Type B pancreatic cell (in vitro differentiated cells): ENCODE measurements at regions not wholly inside any gene's neighbourhood (a gene's known extent, or its start where the extent isn't known, plus 50 kb on each side); places are given as distances from the start of the nearest gene placed in this dataset.

Experiments used
- DNase-seq: peaks from one replicate; pipeline ENCODE4 v3.0.0; 2021; ENCODE audit warnings: mixed read lengths; ENCODE audit not compliant: unreplicated experiment; ENCODE audit errors: extremely low spot score
- H3K27ac Mint-ChIP-seq: 2 replicates; pipeline ENCODE4 v1.8.0; 2021; ENCODE audit warnings: mild to moderate bottlenecking, mixed read lengths
- H3K27me3 Mint-ChIP-seq: 2 replicates; pipeline ENCODE4 v1.8.0; 2021; ENCODE audit warnings: mixed read lengths
- H3K36me3 Mint-ChIP-seq: 2 replicates; pipeline ENCODE4 v1.8.0; 2021; ENCODE audit warnings: mixed read lengths
- H3K4me1 Mint-ChIP-seq: one replicate; pipeline ENCODE4 v1.8.0; 2021; ENCODE audit warnings: mixed read lengths; ENCODE audit not compliant: unreplicated experiment
- H3K4me3 Mint-ChIP-seq: 2 replicates; pipeline ENCODE4 v1.8.0; 2021; ENCODE audit warnings: mild to moderate bottlenecking, mixed read lengths
- H3K9me3 Mint-ChIP-seq: 2 replicates; pipeline ENCODE4 v1.8.0; 2021; ENCODE audit warnings: mixed read lengths
- CTCF ChIP-seq: fragments of 200-600 bp; sonication (generic); conservative IDR thresholded peaks from 2 replicates; pipeline ENCODE4 v1.5.0; 2021; ENCODE audit warnings: antibody characterized with exemption, mild to moderate bottlenecking

GRCh38 chr5:68099327-68099726, 116.2 kb upstream of the PIK3R1 start:
- Mint-ChIP-seq H3K4me3 (no peak overlapping the region), H3K9me3 (peaks cover 10% of the 10 kb centered on the region), H3K27ac (no peak overlapping the region), H3K36me3 (no peaks in the 10 kb centered on the region), H3K27me3 (no peaks in the 10 kb centered on the region), H3K4me1 (no peaks in the 10 kb centered on the region)
- DNase-seq, result no peak
- TF ChIP-seq CTCF, result no peak

- Mint-ChIP-seq H3K27ac (no peak overlapping the region), H3K4me3 (no peak overlapping the region), H3K4me1 (peaks cover 3% of the 10 kb centered on the region), H3K9me3 (peaks cover 8% of the 10 kb centered on the region), H3K36me3 (peaks cover 3% of the 10 kb centered on the region), H3K27me3 (peaks cover 4% of the 10 kb centered on the region)
- no peak for DNase-seq
- TF ChIP-seq CTCF, result no peak
These were observed 121.9 kb upstream of the PIK3R1 start for GRCh38 chr5:68093455-68094159.

DNA sequence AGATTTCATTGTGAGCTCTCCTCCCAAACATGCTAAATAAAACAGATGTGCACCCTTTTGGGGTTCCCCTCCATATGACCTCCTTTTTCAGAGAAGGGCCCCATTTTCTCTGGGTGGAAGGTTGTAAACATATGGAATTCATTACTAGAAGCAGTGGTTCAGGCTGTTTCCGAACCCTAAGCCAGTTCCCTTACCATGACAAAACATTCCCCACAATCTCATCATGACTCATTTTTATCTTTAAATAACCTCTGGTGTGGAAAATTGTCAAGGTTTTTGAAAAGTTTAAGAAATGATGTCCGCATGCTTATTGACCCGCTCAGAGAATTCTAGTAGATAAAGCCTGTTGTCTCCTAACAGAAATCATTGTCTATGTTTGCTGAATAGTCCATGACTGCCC, 127.3 kb upstream of the PIK3R1 start:
- TF ChIP-seq CTCF, result no peak
- peaks cover 7% of the 10 kb centered on the region for H3K27me3 Mint-ChIP-seq
- H3K4me3 Mint-ChIP-seq, result no peak overlapping the region
- H3K9me3 Mint-ChIP-seq, result peaks cover 8% of the 10 kb centered on the region
- H3K36me3 Mint-ChIP-seq, result peaks cover 3% of the 10 kb centered on the region
- H3K4me1 Mint-ChIP-seq, result peaks cover 9% of the 10 kb centered on the region
- DNase-seq, result no peak
- H3K27ac Mint-ChIP-seq, result no peak overlapping the region

GRCh38 chr5:68087866-68088265, 127.7 kb upstream of the PIK3R1 start:
- no peak for DNase-seq
- Mint-ChIP-seq H3K4me1 (peaks cover 9% of the 10 kb centered on the region), H3K36me3 (peaks cover 3% of the 10 kb centered on the region), H3K9me3 (peaks cover 8% of the 10 kb centered on the region), H3K27me3 (peaks cover 7% of the 10 kb centered on the region), H3K4me3 (no peak overlapping the region), H3K27ac (no peak overlapping the region)
- TF ChIP-seq CTCF, result no peak

DNA sequence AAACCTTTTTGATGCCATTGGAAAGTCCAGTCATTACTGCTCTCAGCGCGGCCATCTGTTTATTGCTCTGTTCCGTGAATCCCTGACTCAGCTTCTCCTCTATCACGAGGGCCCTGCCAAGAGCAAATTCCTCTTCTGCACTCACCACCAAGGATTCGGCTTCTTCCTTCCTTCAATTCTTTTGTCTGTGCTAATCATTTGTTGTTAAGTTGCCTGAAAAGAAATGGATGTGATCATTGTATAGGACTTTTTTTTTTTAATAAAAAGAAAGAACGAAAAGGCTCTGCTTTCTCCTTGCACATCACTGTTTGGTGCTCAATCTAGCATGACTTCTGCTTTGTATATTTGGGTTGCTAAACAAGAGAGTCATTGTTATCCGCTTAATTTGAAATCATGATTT, 128.7 kb upstream of the PIK3R1 start:
- H3K27ac Mint-ChIP-seq, result no peak overlapping the region
- no peak for TF ChIP-seq CTCF
- no peak for DNase-seq
- peaks cover 8% of the 10 kb centered on the region for H3K9me3 Mint-ChIP-seq
- H3K27me3 Mint-ChIP-seq, result peaks cover 7% of the 10 kb centered on the region
- H3K4me1 Mint-ChIP-seq, result peaks cover 9% of the 10 kb centered on the region
- no peak overlapping the region for H3K4me3 Mint-ChIP-seq
- H3K36me3 Mint-ChIP-seq, result peaks cover 3% of the 10 kb centered on the region
